NCI-H524 treated with DMSO at 0.1 percent for 48 hours (cell line): ENCODE measurements at regions not wholly inside any gene's neighbourhood (a gene's known extent, or its start where the extent isn't known, plus 50 kb on each side); places are given as distances from the start of the nearest gene placed in this dataset.
"Not testable (repeated sequence)": the region's sequence is repeated elsewhere in the genome, so short reads cannot be mapped to it uniquely, and the experiment has no call there.

Source experiments
- DNase-seq: peaks from one replicate; lab custom pipeline; 2025; lab: John Stamatoyannopoulos, UW

DNA sequence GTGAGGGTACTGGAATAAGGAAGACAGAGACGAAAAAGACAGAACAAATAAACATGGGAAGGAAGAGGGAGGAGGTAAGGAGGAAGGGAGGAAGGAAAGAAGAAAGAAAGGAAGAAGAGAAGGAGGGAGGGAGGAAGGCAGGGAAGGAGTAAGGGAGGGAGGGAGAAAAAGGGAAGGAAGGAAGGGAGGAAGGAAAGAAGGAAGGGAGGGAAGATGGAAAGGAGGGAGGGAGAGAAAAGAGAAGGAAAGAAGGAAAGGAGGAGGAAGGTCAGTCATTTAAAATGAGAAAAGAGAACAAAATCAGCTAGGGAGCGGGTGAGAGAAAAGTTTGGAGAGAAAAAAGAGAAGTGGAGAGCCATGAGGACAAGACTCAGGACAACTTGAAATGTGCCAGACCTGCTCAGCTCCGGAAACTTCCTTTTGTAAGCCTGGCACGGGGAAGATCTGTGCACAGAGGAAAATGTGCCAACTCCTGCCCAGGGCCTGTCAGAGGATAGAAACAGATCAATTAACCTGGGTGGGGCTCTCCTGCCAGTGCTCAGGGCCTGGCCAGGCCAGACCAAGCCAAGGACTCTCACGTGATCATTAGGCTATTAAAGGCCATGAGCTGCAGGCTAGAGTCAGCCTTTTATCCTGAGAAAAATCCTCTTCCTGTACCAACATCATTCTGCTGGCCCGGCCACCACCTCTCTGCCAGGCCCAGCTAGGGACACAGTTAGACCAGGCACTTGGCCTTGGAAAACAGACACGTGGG lies 50.1 kb upstream of the BCL6 start:
- no peak for DNase-seq

DNA sequence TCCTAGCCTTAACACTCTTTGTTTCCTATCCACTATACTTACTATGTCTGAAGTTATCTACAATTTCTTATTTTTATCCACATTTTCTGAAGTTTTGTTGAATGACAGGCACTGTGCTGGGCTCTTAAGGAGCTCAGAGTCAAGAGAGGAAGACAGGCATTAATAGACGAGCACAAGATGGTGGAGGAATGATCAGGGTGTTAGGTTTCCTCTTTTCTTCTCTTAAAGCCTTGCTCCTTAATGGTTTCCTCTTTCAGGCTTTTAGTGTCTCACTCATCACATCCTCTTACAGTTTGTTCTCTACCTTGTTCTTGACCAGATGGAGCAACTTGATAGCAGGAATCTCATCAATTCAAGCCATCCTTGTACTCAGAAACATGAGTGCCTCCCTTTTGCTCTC lies 52.9 kb upstream of the BCL6 start:
- peak; percentile 83 for DNase-seq

DNA sequence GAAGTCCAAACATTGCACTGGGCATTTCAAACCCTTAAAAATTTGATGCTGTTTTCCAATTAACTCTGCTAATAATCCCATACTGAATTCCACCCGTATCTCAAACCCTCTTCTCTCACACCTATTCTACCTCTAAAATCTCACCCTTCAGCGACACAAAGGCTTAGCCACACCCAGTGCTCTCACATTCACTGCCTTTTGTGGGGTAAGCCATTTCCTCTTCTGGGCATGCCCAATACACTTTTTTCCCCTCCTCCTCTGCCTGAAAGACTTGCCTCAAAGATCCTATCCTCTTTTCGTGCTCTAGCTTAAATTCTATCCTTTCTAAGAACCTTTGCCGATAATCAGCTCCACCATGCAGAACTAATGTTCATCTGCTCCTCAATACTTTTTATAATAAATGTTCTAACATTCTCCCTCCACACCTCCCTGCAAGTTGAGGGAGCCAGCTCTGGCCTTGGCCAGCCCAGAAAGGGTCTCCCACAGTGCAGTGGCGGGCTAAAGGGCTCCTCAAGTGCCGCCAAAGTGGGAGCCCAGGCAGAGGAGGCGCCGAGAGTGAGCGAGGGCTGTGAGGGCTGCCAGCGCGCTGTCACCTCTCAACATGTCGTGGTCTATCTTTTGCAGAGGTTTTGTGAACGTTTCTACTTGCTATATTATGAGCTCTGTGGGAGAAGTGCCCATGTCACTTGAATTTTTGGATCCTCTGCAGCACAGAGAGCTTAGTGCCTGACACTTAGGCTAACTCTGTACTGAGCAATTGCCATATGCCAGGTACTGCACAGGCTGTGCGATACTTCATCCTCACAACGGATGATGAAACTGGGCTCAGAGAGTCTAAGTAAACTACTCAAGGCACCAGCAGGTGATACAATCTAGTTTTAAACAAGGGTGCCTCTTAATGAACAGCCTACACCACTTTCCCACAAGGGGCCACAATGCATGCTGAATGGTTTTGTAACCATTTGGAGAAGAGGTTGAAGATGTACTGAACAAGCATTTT lies 53.6 kb upstream of the BCL6 start:
- DNase-seq = peak; percentile 83

DNA sequence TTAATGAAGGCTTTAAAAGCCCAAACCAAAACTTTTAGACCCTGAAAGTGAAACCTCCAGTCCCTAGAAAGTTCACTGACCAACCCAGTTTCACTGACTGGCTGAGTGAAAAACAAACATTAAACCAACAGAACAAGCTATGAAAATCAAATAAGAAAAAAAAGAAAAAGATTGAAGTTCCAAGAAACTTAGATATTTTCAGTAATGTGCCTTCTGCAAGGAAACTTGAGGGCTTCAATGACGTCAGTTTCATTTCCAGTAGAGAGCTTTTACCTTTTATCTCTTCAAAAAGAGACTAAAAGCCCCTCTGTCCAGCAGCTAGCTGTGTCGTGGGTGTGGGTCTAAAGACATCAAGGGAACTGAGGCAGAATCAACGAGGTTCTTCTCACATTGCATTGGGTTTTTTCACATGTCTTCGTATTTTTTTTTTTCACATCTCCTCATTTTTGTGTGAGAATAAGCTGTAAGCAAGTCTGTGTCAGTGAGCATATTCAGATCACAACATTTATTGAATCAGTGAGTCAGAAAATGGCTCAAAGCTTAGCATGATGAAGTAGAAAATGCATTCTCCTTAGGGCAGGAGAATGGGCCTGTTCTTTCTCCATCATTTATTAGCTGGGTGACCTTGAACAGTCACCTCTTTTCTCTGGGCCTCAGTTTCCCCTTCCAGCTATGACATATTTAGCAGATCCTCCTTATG lies 54.8 kb upstream of the BCL6 start:
- no peak for DNase-seq

DNA sequence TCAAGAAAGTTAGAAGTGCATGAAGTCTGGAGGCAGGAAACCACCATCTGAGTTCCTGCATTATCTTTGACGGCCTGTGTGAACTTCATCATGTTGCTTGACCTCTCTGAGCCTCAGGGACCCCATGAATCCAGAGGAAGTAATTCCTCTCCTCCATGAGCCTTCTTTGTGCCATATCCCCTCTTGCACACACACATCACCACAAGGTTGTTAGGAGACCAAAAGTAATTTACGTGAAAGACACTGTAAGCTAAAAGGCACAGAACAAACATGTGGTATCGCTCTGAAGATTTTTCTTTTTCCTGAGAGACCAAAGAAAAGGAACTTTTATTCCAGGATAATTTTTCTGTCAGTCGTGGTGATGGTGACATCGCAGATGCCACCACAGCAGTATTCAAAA lies 55.9 kb upstream of the BCL6 start:
- no peak for DNase-seq

DNA sequence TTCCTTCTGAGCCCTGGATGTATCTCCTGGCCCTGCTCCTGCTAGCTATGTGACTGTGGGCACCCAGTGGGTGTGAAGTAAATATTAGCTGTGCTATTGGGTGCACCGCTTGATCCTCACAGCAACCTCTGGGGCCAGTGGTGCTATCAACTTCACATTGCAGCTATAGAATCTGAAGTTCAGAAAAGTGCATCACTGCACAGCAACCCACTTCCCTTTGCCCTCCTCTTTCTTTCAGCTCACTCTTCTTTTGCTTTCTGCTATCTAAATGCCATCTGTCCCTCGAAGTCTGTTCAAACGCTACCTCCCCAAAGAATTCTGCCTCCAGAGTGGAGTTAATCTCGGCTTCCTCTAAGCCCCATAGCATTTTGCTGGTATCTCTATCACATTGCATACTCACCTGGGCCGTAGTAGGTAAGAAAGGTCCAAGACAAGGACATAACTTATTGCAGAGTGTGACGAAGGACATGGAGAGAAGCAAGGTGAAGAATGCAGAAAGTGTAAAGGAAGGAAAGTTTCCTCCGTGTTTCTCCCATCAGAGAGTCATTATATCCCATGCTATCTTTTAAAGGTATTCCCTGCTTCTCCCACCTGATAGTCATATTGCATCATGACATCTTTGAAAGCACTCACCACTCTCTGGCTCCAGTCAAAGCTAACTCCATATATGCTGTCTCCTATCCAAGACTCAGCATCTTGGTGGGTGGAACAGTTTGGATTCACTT lies 57.1 kb upstream of the BCL6 start:
- DNase-seq = no peak

DNA sequence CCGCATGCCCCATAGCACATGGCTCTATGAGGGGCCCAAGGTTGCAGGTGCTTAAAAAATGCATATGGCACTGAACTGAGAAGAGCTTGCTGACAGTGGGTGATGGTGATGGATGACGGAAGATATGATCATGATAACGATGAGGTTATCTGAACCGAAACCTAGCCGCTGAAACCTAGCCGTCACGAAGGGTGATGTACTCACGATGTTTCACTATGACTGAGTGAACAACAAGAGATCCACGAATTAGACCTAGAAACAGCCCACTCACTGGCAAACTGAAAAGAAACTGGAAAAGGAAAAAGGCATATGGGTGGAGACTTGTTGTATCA lies 57.6 kb upstream of the BCL6 start:
- DNase-seq = no peak

DNA sequence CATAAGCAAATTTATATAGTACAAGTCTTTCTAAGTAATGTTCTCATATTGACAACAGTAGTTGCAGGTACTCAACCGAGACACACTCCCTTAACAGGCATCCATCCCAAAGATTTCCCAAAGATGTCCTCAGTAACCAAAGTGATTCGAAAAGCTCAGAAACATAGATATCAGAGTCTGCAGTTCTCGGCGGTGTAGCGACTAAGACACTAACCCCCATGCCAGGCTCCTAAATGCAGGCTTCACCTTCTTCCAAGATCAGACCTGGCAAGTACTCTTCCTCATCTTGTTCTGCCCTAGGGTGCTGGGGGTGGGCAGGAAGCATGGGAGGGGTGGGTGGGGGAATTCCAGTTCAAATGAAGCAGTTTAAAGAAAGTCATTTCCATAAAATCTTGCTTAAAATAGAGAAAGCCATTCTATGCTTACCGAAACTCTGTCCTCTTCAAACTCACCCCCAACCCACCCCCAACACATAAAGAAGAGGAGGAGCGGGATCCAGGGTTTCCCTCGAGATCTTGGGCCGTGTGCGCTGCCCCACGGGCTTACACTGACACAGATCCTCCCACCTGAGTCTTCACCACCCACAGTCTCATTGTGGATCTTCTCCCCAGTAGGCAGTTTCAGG lies 59.0 kb upstream of the BCL6 start:
- DNase-seq = no peak

DNA sequence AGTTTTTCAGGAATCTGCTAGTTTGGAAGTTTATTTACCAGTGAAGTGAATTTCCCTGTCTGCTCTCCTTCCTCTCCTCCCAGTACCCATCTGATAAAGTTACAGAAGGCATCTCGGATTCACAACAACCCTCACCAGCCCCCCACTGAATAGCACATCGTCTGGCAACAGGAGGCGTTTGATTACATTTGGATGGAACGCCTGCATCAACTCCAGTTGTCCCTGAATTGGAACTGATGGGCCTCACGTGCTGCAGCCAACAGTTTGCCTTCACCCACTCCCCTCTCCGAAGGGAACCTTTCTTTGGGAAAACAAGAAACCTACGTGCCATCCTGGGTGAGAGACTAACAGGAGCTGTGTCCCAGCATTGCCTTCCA lies 59.5 kb upstream of the BCL6 start:
- no peak for DNase-seq

DNA sequence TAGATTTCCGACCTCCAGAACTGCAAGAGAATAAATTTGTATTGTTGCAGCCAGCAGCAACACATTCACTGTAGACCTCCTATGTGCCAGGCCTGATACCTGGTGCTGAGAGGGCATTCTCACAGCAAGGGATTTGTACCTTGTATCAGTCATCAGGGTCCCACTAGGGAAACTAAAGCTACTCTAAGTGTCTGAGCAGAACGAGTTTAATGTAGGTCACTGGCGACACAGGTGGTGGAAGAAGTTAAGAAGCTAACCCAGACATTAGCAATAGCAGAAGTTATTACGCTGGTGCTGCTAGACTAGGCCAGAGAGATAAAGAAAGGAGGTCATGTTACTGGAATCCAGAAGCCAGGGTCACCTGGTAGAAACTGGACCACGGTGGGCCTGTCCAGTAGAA lies 60.5 kb upstream of the BCL6 start:
- no peak for DNase-seq

DNA sequence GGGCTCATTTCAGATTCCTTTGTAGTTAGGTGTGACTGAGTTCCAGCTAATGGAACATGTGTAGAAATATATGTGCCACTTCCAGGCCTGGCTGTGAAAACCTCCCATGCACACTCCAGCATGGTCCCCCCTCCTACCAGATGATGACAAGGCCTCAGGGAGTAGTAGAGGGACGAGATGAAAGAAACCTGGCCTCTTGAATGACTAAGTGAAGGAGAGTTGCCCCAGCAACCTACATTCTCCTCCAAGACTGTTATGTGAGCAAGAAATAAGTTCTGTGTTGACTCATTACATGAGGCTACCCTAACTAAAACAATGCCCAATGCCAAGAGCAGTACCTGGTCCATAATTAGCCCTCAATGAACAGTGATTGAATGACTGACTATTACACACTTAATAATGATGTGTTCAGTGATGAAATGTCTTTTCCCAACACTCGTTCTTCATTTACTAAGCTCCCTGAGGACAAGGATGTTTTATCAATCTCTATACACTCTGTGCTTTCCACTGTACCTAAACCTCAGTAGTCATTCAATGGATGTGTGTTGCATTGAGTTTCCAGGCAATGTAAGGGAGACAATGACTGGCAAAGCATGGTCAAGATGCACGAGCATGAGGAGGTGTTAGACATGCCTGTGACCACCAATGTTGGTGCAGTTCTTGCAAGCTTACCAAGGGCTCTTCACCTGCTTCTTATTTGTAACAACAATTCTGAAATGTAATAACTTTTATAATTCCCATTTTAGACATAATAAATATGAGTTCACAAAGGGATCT lies 62.0 kb upstream of the BCL6 start:
- DNase-seq = no peak

DNA sequence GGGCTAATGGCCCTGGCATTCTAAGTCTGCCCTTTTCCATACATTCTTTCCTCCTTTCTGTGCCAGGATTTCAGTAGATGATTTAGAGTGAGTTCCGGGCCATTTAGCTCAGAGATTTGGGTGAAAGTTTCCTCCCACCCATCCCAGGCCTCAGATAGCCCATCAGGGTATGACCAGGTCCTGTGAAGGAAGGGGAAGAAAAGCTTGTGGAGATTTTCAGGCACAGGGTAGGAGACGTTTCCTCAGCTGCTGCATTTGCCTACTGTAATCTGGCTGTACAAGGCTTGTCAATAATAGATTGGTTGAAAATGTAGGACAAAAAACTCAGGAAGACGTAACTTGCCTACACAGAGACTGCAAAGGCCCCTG lies 63.2 kb upstream of the BCL6 start:
- no peak for DNase-seq

DNA sequence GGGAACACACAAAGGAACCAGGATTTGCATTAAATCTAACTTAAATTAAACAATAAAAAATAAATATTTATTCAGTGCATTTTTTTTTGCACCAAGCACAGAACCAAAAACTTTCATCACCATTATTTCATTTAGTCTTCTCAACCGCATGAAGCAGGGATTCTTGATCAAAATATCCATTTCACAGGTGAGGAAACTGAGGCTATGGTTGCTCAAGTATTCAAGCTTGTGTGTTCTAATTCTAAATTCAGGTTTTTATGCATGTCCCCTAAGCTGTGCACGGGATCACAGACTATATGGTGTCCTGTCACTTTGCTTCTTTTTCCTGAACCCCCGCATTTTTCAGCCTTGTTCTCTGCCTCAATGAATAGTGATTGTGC lies 64.3 kb upstream of the BCL6 start:
- no peak for DNase-seq

DNA sequence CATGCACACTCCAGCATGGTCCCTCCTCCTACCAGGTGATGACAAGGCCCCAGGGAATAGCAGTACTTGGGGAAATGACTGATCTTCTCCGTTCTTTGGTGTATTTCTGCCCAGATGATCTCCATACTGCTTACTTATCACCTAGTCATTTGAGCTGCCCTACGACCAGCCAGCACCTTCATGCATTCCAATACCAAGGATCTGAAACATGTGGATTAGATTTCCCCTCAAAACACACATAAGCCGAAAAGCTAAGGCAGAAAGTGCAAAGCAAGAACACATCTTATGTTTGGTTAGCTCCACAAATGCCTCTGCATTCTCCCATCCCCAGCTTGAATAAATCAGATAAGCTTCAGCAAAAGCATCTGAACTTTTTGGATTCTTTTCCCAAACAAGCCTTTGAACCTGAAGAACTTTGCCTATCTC lies 64.8 kb upstream of the BCL6 start:
- DNase-seq = no peak

DNA sequence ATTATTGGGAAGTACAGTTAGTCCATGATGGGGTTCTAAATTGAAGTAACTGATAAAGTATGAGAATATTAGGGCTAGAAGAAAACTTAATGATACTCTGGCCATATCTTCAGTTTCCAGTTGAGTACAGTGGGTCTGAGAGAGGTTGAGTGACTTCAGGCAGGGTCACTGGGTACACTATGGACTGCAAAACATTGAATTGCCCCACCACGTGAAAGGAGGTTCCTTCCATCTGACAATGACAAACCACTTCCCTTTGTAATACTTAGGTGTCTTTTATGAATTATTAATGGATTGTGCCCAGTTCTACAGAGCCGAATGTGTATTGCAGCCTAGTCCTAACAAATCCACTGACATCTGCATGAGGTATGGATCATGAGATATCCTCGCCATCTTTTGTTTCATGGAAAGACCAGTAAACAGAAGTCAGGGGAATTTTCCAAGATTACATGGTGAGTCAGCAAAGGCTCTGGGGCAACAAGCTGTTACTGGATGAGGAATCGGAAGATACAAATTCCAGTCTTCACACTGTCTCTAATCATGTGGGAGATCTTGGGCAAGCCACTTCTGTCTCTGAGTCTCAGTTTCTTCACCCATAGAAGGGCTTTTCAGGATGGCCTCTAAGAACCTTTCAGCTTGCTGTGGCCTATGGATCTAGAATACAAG lies 66.5 kb upstream of the BCL6 start:
- DNase-seq = no peak

DNA sequence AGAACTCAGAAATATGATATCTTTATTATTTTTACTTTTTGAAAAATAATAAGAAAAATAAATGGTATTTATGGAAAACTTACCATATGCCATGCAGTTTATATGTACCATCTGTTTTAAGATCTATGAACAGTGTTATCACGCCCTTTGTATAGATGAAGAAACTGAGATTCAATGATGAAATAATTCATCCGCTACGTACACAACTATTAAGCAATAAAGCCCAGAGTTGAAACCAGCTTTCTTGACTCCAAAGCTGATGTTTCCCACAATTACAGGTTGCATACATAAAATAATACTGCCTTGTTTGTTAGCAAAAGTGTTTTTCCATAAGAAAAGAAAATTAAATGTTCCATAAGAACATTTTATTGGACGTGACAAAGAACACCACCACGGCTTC lies 67.2 kb upstream of the BCL6 start:
- no peak for DNase-seq

DNA sequence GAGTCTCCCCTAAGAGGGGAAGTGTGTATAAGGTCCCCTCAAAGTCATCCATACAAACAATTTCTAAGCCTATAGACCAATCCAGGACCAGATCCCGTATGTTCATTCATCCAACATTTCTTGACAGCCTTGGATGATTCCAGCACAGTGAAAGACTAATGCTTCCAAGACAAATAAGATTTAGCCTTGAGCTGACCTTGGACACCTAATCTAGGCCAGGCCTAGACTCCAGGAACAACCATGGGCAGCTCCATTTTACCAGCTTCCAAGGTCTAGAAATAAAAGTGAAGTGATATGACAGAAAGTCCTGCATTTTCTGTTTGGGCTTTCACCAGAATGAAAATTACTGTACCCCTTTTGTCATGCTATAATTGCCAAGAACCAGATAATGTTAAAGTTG lies 67.9 kb upstream of the BCL6 start:
- DNase-seq = no peak

DNA sequence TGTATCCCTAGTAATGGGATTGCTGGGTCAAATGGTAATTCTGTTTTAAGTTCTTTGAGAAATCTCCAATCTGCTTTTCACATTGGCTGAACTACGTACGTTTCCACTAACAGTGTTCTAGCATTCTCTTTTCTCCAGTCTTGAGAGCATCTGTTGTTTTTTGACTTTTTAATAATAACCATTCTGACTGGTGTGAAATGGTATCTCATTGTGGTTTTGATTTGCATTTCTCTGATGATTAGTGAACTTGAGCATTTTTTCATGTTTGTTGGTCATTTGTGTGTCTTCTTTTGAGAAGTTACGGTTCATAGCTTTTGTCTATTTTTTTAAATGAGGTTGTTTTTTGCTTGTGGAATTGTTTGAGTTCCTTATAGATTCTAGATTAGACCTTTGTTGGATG lies 72.5 kb upstream of the BCL6 start:
- not testable (repeated sequence) for DNase-seq

DNA sequence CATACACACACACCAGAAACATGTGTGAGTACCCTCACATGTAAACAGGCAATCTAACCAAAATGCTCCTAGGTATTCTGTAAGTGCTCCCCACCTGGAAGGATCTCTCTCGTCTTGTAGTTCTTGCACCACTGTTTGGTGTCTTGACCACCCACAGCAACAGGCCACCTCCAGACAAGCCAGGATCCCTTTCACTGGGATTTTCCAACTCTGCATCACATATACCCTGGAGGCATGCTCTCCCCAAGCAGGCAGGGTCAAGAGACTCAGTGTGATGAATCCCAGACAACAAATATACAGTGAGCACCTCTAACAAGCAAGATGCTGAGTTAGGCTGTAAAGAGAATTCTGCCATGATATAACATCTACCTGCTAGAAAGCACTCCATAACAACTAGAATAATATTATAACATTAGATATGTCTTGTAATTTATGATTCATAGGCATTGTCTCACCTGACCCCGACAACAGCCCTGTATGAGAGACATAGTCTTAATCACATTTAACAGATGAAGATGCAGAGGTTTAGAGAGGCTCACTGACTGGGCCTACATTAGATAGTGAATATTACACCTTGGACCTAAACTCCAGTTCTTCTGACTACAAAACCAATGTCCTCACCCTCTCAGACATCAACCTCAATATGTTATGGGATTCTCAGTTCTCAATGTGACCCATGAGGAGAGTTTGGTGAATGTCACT lies 76.5 kb upstream of the BCL6 start:
- no peak for DNase-seq

DNA sequence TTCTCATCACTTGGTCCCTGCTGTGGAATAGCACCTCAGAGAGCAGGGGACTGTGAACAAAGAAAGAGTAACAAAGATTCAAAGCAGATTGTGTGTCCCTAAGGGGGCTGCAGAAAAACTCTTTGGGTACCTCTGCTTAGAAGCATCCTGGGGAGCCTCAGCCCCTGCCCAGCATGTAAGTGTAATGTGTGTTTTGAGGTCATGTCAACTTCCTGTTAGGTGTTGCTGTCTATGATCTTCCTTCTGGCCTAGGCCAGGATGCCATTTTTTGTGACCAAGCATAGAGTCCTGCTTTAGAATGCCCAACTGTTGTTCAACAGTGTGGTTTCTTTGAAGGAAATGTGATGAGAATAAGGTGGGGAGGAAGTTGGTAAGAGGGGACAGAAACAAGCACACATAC lies 77.1 kb upstream of the BCL6 start:
- no peak for DNase-seq
